ENCODE measurements at regions not wholly inside any gene's neighbourhood (a gene's known extent, or its start where the extent isn't known, plus 50 kb on each side); places are given as distances from the start of the nearest gene placed in this dataset.
"Not testable (repeated sequence)": the region's sequence is repeated elsewhere in the genome, so short reads cannot be mapped to it uniquely, and the experiment has no call there.

DNA sequence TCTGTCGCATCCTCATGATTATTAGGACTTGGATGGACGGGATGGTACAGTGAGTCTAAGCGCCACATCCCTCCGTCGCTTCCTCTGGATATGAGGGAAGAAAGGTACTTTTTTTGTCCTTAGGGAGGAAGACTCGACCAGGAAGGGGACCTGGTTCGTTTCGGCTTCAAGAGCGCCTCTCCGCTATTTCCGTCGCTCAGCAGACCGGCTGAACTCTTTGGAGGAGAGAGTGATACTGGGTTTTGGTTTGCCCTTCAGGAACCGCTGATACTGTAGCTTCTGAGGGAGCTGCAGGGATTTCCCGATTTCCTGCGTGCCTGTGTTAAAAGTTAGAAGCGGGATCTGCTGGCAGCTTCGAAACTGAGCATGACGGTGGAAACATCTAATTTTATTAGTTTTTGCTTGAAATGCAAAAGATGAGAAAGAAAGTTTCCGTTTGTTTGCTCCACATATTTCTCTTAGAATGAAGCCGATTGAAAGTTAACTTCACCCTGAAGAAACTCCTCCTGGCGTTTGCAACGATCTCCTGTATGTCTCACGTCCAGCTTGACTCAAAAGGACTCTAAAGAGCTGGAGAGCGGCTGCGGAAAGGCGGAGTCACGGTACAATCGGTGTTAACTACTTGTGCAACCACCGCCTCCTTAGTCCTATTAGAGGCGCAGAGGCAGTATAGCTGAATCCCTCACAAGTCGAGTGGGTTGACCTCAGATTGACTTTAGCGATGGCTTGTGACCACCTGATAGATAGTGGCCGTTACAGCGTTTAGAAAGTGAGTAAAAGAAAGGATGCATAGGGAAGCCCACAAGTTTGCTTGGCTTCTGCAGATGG lies 129.4 kb downstream of the TRIM27 start:
- H3K27me3 ChIP-seq = peaks cover 0 to 23% (median 3%) of the 10 kb centered on the region in 4 donors
- TF ChIP-seq POLR2A (IDR thresholded peaks at IDR 0.05) = no peak
- no peak for TF ChIP-seq POLR2AphosphoS5 (IDR thresholded peaks at IDR 0.05)
- TF ChIP-seq, protein P1, sequence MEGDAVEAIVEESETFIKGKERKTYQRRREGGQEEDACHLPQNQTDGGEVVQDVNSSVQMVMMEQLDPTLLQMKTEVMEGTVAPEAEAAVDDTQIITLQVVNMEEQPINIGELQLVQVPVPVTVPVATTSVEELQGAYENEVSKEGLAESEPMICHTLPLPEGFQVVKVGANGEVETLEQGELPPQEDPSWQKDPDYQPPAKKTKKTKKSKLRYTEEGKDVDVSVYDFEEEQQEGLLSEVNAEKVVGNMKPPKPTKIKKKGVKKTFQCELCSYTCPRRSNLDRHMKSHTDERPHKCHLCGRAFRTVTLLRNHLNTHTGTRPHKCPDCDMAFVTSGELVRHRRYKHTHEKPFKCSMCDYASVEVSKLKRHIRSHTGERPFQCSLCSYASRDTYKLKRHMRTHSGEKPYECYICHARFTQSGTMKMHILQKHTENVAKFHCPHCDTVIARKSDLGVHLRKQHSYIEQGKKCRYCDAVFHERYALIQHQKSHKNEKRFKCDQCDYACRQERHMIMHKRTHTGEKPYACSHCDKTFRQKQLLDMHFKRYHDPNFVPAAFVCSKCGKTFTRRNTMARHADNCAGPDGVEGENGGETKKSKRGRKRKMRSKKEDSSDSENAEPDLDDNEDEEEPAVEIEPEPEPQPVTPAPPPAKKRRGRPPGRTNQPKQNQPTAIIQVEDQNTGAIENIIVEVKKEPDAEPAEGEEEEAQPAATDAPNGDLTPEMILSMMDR (IDR thresholded peaks at IDR 0.05) = no peak
- TF ChIP-seq EP300 (IDR thresholded peaks at IDR 0.05) = no peak
- H3K4me1 ChIP-seq = peaks cover 0 to 6% (median 2%) of the 10 kb centered on the region in 4 donors
- DNase-seq (no peak), ATAC-seq (ENCODE audit: low FRiP score in 2 of 2) (no peak)
- WGBS, 2 donors = 3 to 5% methylated on average over 35 of the region's 35 CpGs
- peaks cover 0 to 9% (median 4%) of the 10 kb centered on the region in 4 donors for H3K9me3 ChIP-seq
- no peak overlapping the region for H3K27ac ChIP-seq
- no peak overlapping the region for H3K4me3 ChIP-seq
- no peaks in the 10 kb centered on the region for H3K36me3 ChIP-seq

DNA sequence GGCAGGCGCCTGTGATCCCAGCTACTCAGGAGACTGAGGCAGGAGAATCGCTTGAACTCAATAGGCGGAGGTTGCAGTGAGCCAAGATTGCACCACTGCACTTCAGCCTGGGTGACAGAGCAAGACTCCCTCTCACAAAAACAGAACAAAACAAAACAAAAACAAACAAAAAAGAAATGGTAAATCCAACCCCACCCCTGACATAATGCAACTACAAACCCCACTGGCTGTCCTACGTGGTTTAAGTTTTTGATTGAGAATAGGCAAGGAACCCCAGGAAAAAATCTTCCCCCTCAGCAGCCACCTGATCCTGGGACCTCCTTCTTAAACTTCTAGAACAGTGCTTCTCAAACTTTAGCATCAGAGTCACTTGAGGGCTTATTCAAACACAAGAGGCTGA lies 123.1 kb downstream of the TRIM27 start:
- H3K27me3 ChIP-seq; DNase-seq; H3K9me3 ChIP-seq; H3K4me3 ChIP-seq; H3K27ac ChIP-seq; H3K36me3 ChIP-seq; ATAC-seq (ENCODE audit: low FRiP score in 2 of 2); H3K4me1 ChIP-seq: not testable (repeated sequence)
- 74 to 79% methylated on average over 4 of the region's 4 CpGs for WGBS, 2 donors

DNA sequence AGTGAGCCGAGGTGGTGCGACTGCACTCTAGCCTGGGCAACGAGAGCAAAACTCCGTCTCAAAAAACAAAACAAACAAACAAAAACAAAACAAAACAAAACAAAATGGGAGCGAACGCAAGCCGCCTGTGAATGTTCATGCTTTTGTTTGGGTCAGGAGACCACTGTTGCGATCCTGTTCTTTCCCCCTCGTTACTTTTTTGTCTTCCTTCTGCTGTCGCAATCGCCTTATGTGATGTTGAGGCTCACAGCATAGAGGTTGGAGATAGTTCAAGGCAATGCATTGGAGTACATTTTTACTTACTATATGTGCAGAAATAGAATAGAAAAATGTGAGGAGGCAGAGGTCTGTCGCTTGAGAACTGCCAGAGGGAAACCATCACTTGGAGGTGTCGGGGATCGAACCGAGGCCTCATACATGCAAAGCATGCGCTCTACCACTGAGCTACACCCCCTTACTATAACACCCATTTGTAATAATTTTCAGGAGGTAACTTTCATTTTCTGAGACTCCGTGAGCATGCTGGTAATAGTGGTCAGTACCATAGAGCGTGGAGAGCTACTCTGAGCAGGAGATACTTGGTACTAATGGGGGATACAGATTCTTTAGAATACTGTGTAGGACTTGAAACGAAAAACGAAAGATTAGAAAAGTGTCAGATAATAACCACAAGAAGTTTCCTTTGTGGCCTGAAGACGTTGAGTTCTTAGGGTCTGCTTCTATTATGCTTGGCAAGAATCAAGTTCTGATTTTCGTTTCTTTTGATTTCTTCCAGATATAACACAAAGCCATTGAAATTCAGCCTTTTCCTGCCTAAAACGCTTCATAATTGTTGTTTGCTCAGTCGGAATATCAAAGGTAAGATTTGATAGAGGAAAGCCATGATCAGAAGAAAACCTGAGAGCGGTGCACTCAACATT lies 121.1 kb downstream of the TRIM27 start:
- peaks cover 0 to 9% (median 2%) of the 10 kb centered on the region in 4 donors for H3K27me3 ChIP-seq
- H3K36me3 ChIP-seq = no peaks in the 10 kb centered on the region
- H3K9me3 ChIP-seq = no peaks in the 10 kb centered on the region
- no peak for DNase-seq
- no peak overlapping the region for H3K4me3 ChIP-seq
- ATAC-seq (ENCODE audit: low FRiP score in 2 of 2) = no peak
- 36 to 37% methylated on average over 25 of the region's 25 CpGs for WGBS, 2 donors
- no peaks in the 10 kb centered on the region for H3K4me1 ChIP-seq
- TF ChIP-seq POLR2AphosphoS5 (IDR thresholded peaks at IDR 0.05) = no peak
- TF ChIP-seq, protein P1 (IDR thresholded peaks at IDR 0.05) = no peak
- TF ChIP-seq POLR2A (IDR thresholded peaks at IDR 0.05) = no peak
- TF ChIP-seq EP300 (IDR thresholded peaks at IDR 0.05) = no peak
- no peak overlapping the region for H3K27ac ChIP-seq

DNA sequence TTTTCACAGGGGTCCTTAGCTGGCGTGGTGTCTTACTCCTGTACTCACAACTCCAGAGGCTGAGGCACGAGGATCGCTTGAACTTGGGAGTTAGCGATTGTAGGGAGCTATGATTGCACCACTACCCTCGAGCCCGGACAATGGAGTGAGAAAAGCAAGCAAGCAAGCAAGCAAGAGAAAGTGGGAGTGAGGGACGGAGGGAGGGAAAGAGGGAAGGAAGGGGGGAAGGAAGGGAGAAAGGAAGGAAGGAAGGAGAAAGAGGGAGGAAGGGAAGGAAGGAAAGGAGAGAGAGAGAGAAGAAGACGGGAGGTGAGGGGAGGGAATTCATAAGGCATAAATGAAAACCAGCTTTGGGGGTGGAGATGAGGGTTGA lies 120.5 kb downstream of the TRIM27 start:
- Histone ChIP-seq H3K27me3 (peaks cover 0 to 9% (median 3%) of the 10 kb centered on the region in 4 donors), H3K27ac (no peak overlapping the region), H3K4me3 (no peak overlapping the region), H3K36me3 (no peaks in the 10 kb centered on the region), H3K4me1 (no peaks in the 10 kb centered on the region), H3K9me3 (no peaks in the 10 kb centered on the region)
- ATAC-seq (ENCODE audit: low FRiP score in 2 of 2) = no peak
- TF ChIP-seq POLR2A (IDR thresholded peaks at IDR 0.05) = no peak
- no peak for TF ChIP-seq EP300 (IDR thresholded peaks at IDR 0.05)
- TF ChIP-seq POLR2AphosphoS5 (IDR thresholded peaks at IDR 0.05) = no peak
- TF ChIP-seq, protein P1 (IDR thresholded peaks at IDR 0.05) = no peak
- 8 to 9% methylated on average over 8 of the region's 8 CpGs for WGBS, 2 donors
- no peak for DNase-seq

DNA sequence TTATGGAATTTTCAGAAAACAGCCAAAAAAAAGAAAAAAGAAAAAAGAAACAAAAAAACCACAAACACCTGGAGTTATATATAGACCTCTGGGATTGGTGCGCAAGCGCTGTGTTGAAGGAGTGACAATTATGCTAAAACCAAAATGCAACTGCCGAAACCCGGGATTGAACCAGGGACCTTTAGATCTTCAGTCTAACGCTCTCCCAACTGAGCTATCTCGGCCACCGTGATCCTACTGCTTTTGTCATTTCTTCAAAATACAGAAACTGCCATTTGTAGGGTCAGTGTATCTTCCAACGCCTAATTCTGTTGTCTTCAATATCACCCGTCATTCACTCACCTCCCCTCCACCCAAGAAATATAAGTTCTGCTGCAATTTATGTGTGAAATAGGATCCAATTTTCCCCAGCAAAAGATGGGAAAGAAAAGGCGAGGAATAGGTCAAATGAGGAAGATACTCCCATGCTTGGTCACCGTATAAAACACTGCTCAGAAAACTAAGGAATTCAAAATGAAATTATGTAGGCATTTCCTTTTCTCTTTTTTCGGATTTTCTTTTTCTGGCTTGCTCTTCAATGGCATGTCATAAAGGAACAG lies 116.0 kb downstream of the TRIM27 start:
- TF ChIP-seq, protein P1 (IDR thresholded peaks at IDR 0.05) = no peak
- no peak for TF ChIP-seq EP300 (IDR thresholded peaks at IDR 0.05)
- TF ChIP-seq POLR2AphosphoS5 (IDR thresholded peaks at IDR 0.05) = no peak
- no peak for TF ChIP-seq POLR2A (IDR thresholded peaks at IDR 0.05)
- Histone ChIP-seq H3K9me3 (no peaks in the 10 kb centered on the region), H3K36me3 (no peaks in the 10 kb centered on the region), H3K27me3 (peaks cover 0 to 40% (median 16%) of the 10 kb centered on the region in 4 donors), H3K4me3 (no peak overlapping the region), H3K4me1 (no peaks in the 10 kb centered on the region), H3K27ac (no peak overlapping the region)
- DNase-seq (no peak), ATAC-seq (ENCODE audit: low FRiP score in 2 of 2) (no peak)
- WGBS, 2 donors = 6 to 19% methylated on average over 12 of the region's 12 CpGs

Measured in upper lobe of left lung (tissue), 6 donors.